ENCODE measurements at regions not wholly inside any gene's neighbourhood (a gene's known extent, or its start where the extent isn't known, plus 50 kb on each side); places are given as distances from the start of the nearest gene placed in this dataset.

DNA sequence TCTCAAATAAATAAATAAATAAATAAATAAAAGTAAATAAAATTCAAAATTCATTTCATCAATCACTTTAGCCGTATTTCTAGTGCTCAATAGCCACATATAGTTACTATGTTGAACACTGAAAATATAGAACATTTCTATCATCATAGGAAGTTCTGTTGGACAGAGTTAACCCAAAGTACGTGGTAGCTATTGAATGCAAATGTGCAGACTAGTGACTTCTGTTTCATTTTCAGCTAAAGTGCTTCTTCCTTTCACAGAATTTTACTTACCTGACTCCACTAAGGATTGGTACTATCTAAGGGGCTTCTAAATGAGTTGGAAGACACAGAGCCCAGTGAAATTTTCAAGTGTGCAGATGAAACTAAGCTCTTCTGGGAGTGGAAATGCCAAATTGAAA, 1208.3 kb downstream of the MAT2B start:
- no peaks in the 10 kb centered on the region for H3K36me3 ChIP-seq (ENCODE audit: control insufficient read depth in 4 of 4, insufficient read depth in 3 of 4, low read depth in 1 of 4, low read length in 3 of 4)
- H3K9me3 ChIP-seq (ENCODE audit: control insufficient read depth in 4 of 4, low read length in 3 of 4): no peaks in the 10 kb centered on the region
- no peaks in the 10 kb centered on the region for H3K4me1 ChIP-seq (ENCODE audit: control insufficient read depth in 4 of 4, insufficient read depth in 4 of 4, low read length in 3 of 4)
- no peak overlapping the region for H3K27ac ChIP-seq (ENCODE audit: low read depth in 1 of 2, low read length in 2 of 2)
- no peak overlapping the region for H3K4me3 ChIP-seq (ENCODE audit: low read depth in 1 of 3, low read length in 3 of 3)
- WGBS: 61% methylated on average over 2 of the region's 2 CpGs
- no peak for DNase-seq (ENCODE audit: low spot score)
- H3K27me3 ChIP-seq (ENCODE audit: control insufficient read depth in 4 of 4, insufficient read depth in 4 of 4, low read length in 3 of 4): no peaks in the 10 kb centered on the region
- no peak for TF ChIP-seq NR2F2 (IDR thresholded peaks at IDR 0.05)
- TF ChIP-seq RXRA (IDR thresholded peaks at IDR 0.05): no peak
- no peak for TF ChIP-seq JUND (IDR thresholded peaks at IDR 0.05)
- TF ChIP-seq, protein P1, sequence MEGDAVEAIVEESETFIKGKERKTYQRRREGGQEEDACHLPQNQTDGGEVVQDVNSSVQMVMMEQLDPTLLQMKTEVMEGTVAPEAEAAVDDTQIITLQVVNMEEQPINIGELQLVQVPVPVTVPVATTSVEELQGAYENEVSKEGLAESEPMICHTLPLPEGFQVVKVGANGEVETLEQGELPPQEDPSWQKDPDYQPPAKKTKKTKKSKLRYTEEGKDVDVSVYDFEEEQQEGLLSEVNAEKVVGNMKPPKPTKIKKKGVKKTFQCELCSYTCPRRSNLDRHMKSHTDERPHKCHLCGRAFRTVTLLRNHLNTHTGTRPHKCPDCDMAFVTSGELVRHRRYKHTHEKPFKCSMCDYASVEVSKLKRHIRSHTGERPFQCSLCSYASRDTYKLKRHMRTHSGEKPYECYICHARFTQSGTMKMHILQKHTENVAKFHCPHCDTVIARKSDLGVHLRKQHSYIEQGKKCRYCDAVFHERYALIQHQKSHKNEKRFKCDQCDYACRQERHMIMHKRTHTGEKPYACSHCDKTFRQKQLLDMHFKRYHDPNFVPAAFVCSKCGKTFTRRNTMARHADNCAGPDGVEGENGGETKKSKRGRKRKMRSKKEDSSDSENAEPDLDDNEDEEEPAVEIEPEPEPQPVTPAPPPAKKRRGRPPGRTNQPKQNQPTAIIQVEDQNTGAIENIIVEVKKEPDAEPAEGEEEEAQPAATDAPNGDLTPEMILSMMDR (IDR thresholded peaks at IDR 0.05; ENCODE audit: low read depth, low read length, missing input control): no peak
- TF ChIP-seq EGR1 (IDR thresholded peaks at IDR 0.05; ENCODE audit: low read depth in 2 of 2): no peak
- no peak overlapping the region for H3K9ac ChIP-seq (ENCODE audit: low read depth in 1 of 2, low read length in 2 of 2)

DNA sequence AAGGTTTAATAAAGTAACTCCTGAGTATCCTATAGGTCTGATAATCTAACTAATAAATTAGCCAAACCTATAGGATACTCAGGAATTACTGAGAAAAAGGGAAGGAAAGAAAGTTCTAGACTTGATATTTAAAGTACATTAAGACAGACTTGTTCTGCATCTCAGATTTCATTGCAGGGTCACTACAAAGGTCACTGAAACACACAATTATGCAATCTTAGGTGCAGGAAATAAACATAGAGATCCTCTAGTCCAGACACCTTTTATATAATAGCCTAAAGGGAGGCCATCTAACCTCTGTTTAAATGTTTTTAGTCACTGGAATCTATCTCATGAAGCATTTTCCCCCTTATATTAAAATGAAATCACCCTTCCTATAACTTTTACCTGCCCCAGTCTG, 1215.7 kb downstream of the MAT2B start:
- H3K4me3 ChIP-seq (ENCODE audit: low read depth in 1 of 3, low read length in 3 of 3): no peak overlapping the region
- H3K27ac ChIP-seq (ENCODE audit: low read depth in 1 of 2, low read length in 2 of 2): no peak overlapping the region
- H3K36me3 ChIP-seq (ENCODE audit: control insufficient read depth in 4 of 4, insufficient read depth in 3 of 4, low read depth in 1 of 4, low read length in 3 of 4): no peaks in the 10 kb centered on the region
- no peak for DNase-seq (ENCODE audit: low spot score)
- H3K27me3 ChIP-seq (ENCODE audit: control insufficient read depth in 4 of 4, insufficient read depth in 4 of 4, low read length in 3 of 4): no peaks in the 10 kb centered on the region
- H3K9me3 ChIP-seq (ENCODE audit: control insufficient read depth in 4 of 4, low read length in 3 of 4): no peaks in the 10 kb centered on the region
- H3K9ac ChIP-seq (ENCODE audit: low read depth in 1 of 2, low read length in 2 of 2): no peak overlapping the region
- TF ChIP-seq, protein P1 (IDR thresholded peaks at IDR 0.05; ENCODE audit: low read depth, low read length, missing input control): no peak
- TF ChIP-seq, protein P2, sequence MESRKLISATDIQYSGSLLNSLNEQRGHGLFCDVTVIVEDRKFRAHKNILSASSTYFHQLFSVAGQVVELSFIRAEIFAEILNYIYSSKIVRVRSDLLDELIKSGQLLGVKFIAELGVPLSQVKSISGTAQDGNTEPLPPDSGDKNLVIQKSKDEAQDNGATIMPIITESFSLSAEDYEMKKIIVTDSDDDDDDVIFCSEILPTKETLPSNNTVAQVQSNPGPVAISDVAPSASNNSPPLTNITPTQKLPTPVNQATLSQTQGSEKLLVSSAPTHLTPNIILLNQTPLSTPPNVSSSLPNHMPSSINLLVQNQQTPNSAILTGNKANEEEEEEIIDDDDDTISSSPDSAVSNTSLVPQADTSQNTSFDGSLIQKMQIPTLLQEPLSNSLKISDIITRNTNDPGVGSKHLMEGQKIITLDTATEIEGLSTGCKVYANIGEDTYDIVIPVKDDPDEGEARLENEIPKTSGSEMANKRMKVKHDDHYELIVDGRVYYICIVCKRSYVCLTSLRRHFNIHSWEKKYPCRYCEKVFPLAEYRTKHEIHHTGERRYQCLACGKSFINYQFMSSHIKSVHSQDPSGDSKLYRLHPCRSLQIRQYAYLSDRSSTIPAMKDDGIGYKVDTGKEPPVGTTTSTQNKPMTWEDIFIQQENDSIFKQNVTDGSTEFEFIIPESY (IDR thresholded peaks at IDR 0.05): no peak
- TF ChIP-seq, protein P3, sequence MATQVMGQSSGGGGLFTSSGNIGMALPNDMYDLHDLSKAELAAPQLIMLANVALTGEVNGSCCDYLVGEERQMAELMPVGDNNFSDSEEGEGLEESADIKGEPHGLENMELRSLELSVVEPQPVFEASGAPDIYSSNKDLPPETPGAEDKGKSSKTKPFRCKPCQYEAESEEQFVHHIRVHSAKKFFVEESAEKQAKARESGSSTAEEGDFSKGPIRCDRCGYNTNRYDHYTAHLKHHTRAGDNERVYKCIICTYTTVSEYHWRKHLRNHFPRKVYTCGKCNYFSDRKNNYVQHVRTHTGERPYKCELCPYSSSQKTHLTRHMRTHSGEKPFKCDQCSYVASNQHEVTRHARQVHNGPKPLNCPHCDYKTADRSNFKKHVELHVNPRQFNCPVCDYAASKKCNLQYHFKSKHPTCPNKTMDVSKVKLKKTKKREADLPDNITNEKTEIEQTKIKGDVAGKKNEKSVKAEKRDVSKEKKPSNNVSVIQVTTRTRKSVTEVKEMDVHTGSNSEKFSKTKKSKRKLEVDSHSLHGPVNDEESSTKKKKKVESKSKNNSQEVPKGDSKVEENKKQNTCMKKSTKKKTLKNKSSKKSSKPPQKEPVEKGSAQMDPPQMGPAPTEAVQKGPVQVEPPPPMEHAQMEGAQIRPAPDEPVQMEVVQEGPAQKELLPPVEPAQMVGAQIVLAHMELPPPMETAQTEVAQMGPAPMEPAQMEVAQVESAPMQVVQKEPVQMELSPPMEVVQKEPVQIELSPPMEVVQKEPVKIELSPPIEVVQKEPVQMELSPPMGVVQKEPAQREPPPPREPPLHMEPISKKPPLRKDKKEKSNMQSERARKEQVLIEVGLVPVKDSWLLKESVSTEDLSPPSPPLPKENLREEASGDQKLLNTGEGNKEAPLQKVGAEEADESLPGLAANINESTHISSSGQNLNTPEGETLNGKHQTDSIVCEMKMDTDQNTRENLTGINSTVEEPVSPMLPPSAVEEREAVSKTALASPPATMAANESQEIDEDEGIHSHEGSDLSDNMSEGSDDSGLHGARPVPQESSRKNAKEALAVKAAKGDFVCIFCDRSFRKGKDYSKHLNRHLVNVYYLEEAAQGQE (IDR thresholded peaks at IDR 0.05): no peak
- TF ChIP-seq RXRA (IDR thresholded peaks at IDR 0.05) (no peak), HNF4A (conservative IDR thresholded peaks at IDR 0.05) (no peak), EGR1 (IDR thresholded peaks at IDR 0.05; ENCODE audit: low read depth in 2 of 2) (no peak), GABPA (IDR thresholded peaks at IDR 0.05 in 1 of 2, conservative IDR thresholded peaks at IDR 0.05 in 1 of 2) (no peak), YY1 (IDR thresholded peaks at IDR 0.05) (no peak)
- H3K4me1 ChIP-seq (ENCODE audit: control insufficient read depth in 4 of 4, insufficient read depth in 4 of 4, low read length in 3 of 4): no peaks in the 10 kb centered on the region

Data from liver (tissue), 8 donors.